NCI-H146 treated with DMSO at 0.1 percent for 48 hours (cell line): ENCODE measurements at regions not wholly inside any gene's neighbourhood (a gene's known extent, or its start where the extent isn't known, plus 50 kb on each side); places are given as distances from the start of the nearest gene placed in this dataset.
"Not testable (repeated sequence)": the region's sequence is repeated elsewhere in the genome, so short reads cannot be mapped to it uniquely, and the experiment has no call there.

Source experiments
- DNase-seq: peaks from one replicate; lab custom pipeline; 2025; ENCODE audit not compliant: unreplicated experiment; lab: John Stamatoyannopoulos, UW

GRCh38 chr11:22567759-22568158 lies 57.9 kb downstream of the FANCF start:
- no peak for DNase-seq

- no peak for DNase-seq
Observed at GRCh38 chr11:22566293-22566692, 59.3 kb downstream of the FANCF start.

GRCh38 chr11:22561283-22561682 lies 64.3 kb downstream of the FANCF start:
- no peak for DNase-seq

- DNase-seq, result no peak
Observed at GRCh38 chr11:22559416-22559815, 66.2 kb downstream of the FANCF start.

- DNase-seq, result no peak
Observed at GRCh38 chr11:22558664-22559063, 67.0 kb downstream of the FANCF start.

GRCh38 chr11:22556381-22556780 lies 69.2 kb downstream of the FANCF start:
- no peak for DNase-seq

- DNase-seq, result no peak
Observed at GRCh38 chr11:22555881-22556280, 69.7 kb downstream of the FANCF start.

- no peak for DNase-seq
Observed at GRCh38 chr11:22554221-22554620, 71.4 kb downstream of the FANCF start.

GRCh38 chr11:22552885-22553284 lies 72.7 kb downstream of the FANCF start:
- no peak for DNase-seq

GRCh38 chr11:22546746-22547145 lies 78.9 kb downstream of the FANCF start:
- no peak for DNase-seq

- DNase-seq, result no peak
Observed at GRCh38 chr11:22543261-22543660, 82.4 kb downstream of the FANCF start.

- DNase-seq, result no peak
Observed at GRCh38 chr11:22539821-22540256, 85.8 kb downstream of the FANCF start.

- no peak for DNase-seq
Observed at GRCh38 chr11:22536071-22536470, 89.6 kb downstream of the FANCF start.

GRCh38 chr11:22528612-22529429 lies 96.8 kb downstream of the FANCF start:
- DNase-seq, result not testable (repeated sequence)

GRCh38 chr11:22522225-22522624 lies 103.4 kb downstream of the FANCF start:
- DNase-seq, result no peak

- no peak for DNase-seq
Observed at GRCh38 chr11:22521226-22521625, 104.4 kb downstream of the FANCF start.

- DNase-seq, result no peak
Observed at GRCh38 chr11:22520521-22520920, 105.1 kb downstream of the FANCF start.

GRCh38 chr11:22518344-22518743 lies 107.3 kb downstream of the FANCF start:
- not testable (repeated sequence) for DNase-seq

GRCh38 chr11:22516111-22516510 lies 109.5 kb downstream of the FANCF start:
- no peak for DNase-seq

- no peak for DNase-seq
Observed at GRCh38 chr11:22512457-22512856, 113.2 kb downstream of the FANCF start.

GRCh38 chr11:22510741-22511140 lies 114.9 kb downstream of the FANCF start:
- DNase-seq, result no peak

GRCh38 chr11:22510010-22510409 lies 115.6 kb downstream of the FANCF start:
- no peak for DNase-seq

GRCh38 chr11:22508665-22509064 lies 117.0 kb downstream of the FANCF start:
- DNase-seq, result no peak
